Ovary (tissue), 3 donors: ENCODE measurements at regions not wholly inside any gene's neighbourhood (a gene's known extent, or its start where the extent isn't known, plus 50 kb on each side); places are given as distances from the start of the nearest gene placed in this dataset.

Experiments used
- EP300 ChIP-seq: sonication (generic); formaldehyde crosslinking; IDR thresholded peaks from one replicate; pipeline ENCODE4 v1.6.1; 2017; ENCODE audit warnings: antibody characterized with exemption
- POLR2A ChIP-seq: fragments of 450-650 bp; IDR thresholded peaks from one replicate; pipeline ENCODE4 v1.6.1; 2017; ENCODE audit warnings: antibody characterized with exemption, mild to moderate bottlenecking, moderate library complexity
- TF ChIP-seq, protein P1 (sequence below), 3 donors: fragments of 450-650 bp in 2 of 3; fragments of 200-600 bp in 1 of 3; IDR thresholded peaks; one replicate each; pipeline versions ENCODE4 v1.5.1 to v1.8.0; 2016 to 2022; ENCODE audit warnings: antibody characterized with exemption in 3 of 3, mild to moderate bottlenecking in 1 of 3
- donor health status: DM: no; HTN: no; CAD: no.

DNA sequence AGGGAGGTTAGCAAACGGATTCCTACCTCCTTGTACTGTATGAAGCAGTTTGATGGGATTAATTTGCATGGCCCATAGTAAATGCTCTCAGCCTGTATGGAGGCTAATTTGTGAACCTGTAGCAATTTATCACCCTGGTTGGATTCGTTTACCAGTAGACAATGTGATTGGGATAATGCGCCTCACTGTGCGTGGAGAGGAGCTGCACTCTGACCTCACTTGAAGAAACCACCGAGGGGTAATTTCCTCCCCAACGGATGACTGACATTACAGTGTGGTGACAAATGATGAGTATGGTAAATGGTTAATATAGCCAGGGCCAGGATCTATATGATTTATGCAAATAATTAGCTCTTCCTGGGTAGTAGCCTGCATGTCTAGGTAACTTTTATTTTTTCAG, 479.1 kb upstream of the RBFOX1 start:
- TF ChIP-seq, protein P1, sequence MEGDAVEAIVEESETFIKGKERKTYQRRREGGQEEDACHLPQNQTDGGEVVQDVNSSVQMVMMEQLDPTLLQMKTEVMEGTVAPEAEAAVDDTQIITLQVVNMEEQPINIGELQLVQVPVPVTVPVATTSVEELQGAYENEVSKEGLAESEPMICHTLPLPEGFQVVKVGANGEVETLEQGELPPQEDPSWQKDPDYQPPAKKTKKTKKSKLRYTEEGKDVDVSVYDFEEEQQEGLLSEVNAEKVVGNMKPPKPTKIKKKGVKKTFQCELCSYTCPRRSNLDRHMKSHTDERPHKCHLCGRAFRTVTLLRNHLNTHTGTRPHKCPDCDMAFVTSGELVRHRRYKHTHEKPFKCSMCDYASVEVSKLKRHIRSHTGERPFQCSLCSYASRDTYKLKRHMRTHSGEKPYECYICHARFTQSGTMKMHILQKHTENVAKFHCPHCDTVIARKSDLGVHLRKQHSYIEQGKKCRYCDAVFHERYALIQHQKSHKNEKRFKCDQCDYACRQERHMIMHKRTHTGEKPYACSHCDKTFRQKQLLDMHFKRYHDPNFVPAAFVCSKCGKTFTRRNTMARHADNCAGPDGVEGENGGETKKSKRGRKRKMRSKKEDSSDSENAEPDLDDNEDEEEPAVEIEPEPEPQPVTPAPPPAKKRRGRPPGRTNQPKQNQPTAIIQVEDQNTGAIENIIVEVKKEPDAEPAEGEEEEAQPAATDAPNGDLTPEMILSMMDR (IDR thresholded peaks at IDR 0.05): no peak
- TF ChIP-seq POLR2A (no peak), EP300 (no peak)
